AG04450 (cell line): ENCODE measurements at regions not wholly inside any gene's neighbourhood (a gene's known extent, or its start where the extent isn't known, plus 50 kb on each side); places are given as distances from the start of the nearest gene placed in this dataset.
A peak's percentile ranks its signal among the peaks of the same experiment; 100 is the strongest.

Experiments used
- CTCF ChIA-PET: fragments of 300-600, 350-600 bp; formaldehyde crosslinking; extraction: SDS; loops from one replicate; lab custom pipeline; 2022; ENCODE audit warnings: antibody characterized with exemption, inconsistent platforms; lab: Charles Lee
- POLR2A ChIA-PET: fragments of 350-600 bp; formaldehyde crosslinking; extraction: SDS; loops from one replicate; lab custom pipeline; 2021; ENCODE audit warnings: antibody characterized with exemption, inconsistent platforms; lab: Yijun Ruan, JAX
- DNase-seq: peaks from one replicate; pipeline ENCODE4 v3.0.0-alpha.2; 2011; ENCODE audit warnings: low read depth, low spot score
- H3K27ac ChIP-seq: one replicate; pipeline ENCODE4 v1.5.1; 2012; ENCODE audit warnings: low read depth, low read length, control low read depth
- H3K27me3 ChIP-seq: one replicate; pipeline ENCODE4 v1.6.0; 2012; ENCODE audit warnings: low read length; ENCODE audit not compliant: control insufficient read depth, insufficient read depth
- H3K4me3 ChIP-seq: 2 replicates; pipeline ENCODE4 v1.5.1; 2011; ENCODE audit warnings: mild to moderate bottlenecking, low read depth, low read length, control low read depth
- H3K9me3 ChIP-seq: 2 replicates; pipeline ENCODE4 v1.5.1; 2012; ENCODE audit warnings: low read length; ENCODE audit not compliant: control insufficient read depth, insufficient read depth
- CTCF ChIP-seq: IDR thresholded peaks from 2 replicates; pipeline ENCODE4 v1.5.1; 2011; ENCODE audit warnings: low read depth, low read length, control low read depth, inconsistent platforms

GRCh38 chr2:160608599-160608998 is 115.0 kb upstream of the RBMS1 start:
- CTCF ChIA-PET: no interaction called here
- no peak for DNase-seq
- Histone ChIP-seq H3K9me3 (no peaks in the 10 kb centered on the region), H3K27ac (no peak overlapping the region), H3K4me3 (no peak overlapping the region), H3K27me3 (no peaks in the 10 kb centered on the region)
- no peak for TF ChIP-seq CTCF
- POLR2A ChIA-PET: no interaction called here

- ChIA-PET CTCF (no interaction called here), POLR2A (no interaction called here)
- TF ChIP-seq CTCF: no peak
- no peaks in the 10 kb centered on the region for H3K27me3 ChIP-seq
- no peak for DNase-seq
- no peaks in the 10 kb centered on the region for H3K9me3 ChIP-seq
- H3K4me3 ChIP-seq: no peak overlapping the region
- no peak overlapping the region for H3K27ac ChIP-seq
Measured at GRCh38 chr2:160609346-160609745, 115.7 kb upstream of the RBMS1 start.

DNA sequence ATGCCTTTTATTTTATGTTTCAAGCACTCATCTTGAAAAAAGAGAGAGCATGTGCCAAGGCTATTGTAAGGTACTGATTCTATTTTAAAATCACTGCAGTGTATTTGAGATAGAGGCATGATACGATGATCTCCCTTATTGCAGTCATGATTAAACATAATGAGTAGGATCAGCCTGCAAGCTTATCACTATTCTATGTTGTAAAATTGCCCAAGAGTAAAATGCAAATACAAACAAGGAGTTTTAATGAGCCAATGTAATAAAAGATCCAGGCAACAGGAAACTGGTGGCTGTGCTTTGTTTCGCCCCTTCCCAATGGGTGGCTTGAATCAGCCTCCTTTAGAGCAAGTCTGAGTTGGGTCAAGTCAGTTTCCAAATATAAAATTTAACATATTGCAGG is 116.4 kb upstream of the RBMS1 start:
- H3K27me3 ChIP-seq: no peaks in the 10 kb centered on the region
- no peak overlapping the region for H3K4me3 ChIP-seq
- H3K9me3 ChIP-seq: no peaks in the 10 kb centered on the region
- CTCF ChIA-PET: no interaction called here
- DNase-seq: no peak
- POLR2A ChIA-PET: no interaction called here
- TF ChIP-seq CTCF: no peak
- no peak overlapping the region for H3K27ac ChIP-seq

DNA sequence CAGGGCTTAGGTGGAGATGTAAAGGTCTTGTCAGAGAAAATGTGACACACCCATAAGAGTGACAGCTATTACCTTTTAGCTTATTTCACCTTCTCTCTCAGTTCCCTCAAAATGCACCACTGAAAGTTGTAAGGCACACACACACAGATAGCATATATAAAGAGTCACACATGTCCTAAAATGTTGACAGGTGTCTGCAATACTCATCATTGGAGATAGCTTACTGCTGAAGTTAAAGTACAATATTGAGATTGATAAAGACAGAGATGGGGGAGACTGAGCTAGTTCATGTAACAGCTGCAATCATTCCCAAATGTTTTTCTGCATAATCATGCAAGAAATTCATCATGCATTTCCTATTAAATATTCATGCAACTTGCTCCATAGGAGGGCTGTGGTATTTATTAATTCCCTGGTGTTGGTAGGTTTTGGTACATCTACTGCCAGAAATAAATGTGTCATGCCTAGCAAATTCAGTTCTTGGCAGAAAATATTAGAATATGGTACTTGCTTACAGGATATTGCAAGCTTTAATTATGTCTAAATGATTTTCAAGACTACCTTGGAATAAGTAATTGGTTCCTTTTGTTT is 118.8 kb upstream of the RBMS1 start:
- POLR2A ChIA-PET: no interaction called here
- no peaks in the 10 kb centered on the region for H3K9me3 ChIP-seq
- DNase-seq: no peak
- H3K4me3 ChIP-seq: no peak overlapping the region
- no peak overlapping the region for H3K27ac ChIP-seq
- CTCF ChIA-PET: interaction anchor here (1.0 kb wide), 1 partner anchor 358 kb away, joined by 5 read pairs; no protein-coding TSS in a partner anchor
- TF ChIP-seq CTCF: no peak
- no peaks in the 10 kb centered on the region for H3K27me3 ChIP-seq

- no peak overlapping the region for H3K27ac ChIP-seq
- no peaks in the 10 kb centered on the region for H3K9me3 ChIP-seq
- no peaks in the 10 kb centered on the region for H3K27me3 ChIP-seq
- peak; percentile 27 for DNase-seq
- no peak for TF ChIP-seq CTCF
- no peak overlapping the region for H3K4me3 ChIP-seq
- ChIA-PET POLR2A (no interaction called here), CTCF (no interaction called here)
Measured at GRCh38 chr2:160613466-160614153, 120.0 kb upstream of the RBMS1 start.
